ENCODE measurements at regions not wholly inside any gene's neighbourhood (a gene's known extent, or its start where the extent isn't known, plus 50 kb on each side); places are given as distances from the start of the nearest gene placed in this dataset.

DNA sequence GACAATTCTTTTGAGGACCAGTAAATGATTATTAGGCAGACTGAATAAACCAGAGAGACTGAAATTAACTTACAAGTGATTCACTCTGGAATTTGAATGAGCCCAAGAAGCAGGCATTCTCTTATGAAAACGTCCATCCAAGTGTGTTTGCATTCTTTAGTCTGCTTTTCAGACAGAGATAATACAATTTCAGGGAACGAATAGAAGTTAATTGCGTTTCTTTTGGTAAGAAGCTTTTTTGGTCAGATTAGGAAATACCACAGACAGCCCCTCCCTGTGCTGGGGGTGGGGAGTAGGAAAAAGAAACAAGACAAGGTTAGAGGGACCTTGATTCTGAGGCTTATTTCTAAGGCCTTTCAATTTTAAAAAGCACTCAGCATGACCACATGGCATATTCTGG, 874.4 kb downstream of the SUCLG1 start:
- Histone ChIP-seq H3K9me3 (ENCODE audit: control insufficient read depth in 2 of 3, low read length in 3 of 3) (no peaks in the 10 kb centered on the region), H3K27ac (ENCODE audit: low read depth, low read length) (no peak overlapping the region), H3K4me3 (ENCODE audit: low read length) (no peak overlapping the region), H3K36me3 (ENCODE audit: control insufficient read depth in 2 of 3, insufficient read depth in 3 of 3, low read length in 3 of 3) (no peaks in the 10 kb centered on the region), H3K4me1 (ENCODE audit: control insufficient read depth in 2 of 2, insufficient read depth in 2 of 2, low read length in 2 of 2) (no peaks in the 10 kb centered on the region), H3K27me3 (ENCODE audit: control insufficient read depth in 2 of 2, insufficient read depth in 2 of 2, low read length in 2 of 2) (no peaks in the 10 kb centered on the region)
- Mint-ChIP-seq H3K4me1 (no peaks in the 10 kb centered on the region), H3K27me3 (peaks cover 0 to 6% (median 0%) of the 10 kb centered on the region in 5 donors), H3K9me3 (peaks cover 0 to 12% (median 3%) of the 10 kb centered on the region in 11 donors), H3K4me3 (no peak overlapping the region), H3K36me3 (no peaks in the 10 kb centered on the region), H3K27ac (no peak overlapping the region)
- ChIA-PET POLR2A (no interaction called here), CTCF (no interaction called here)
- intact Hi-C loops (cut with micrococcal nuclease), result no loop called here
- ATAC-seq (no peak), DNase-seq (no peak)

DNA sequence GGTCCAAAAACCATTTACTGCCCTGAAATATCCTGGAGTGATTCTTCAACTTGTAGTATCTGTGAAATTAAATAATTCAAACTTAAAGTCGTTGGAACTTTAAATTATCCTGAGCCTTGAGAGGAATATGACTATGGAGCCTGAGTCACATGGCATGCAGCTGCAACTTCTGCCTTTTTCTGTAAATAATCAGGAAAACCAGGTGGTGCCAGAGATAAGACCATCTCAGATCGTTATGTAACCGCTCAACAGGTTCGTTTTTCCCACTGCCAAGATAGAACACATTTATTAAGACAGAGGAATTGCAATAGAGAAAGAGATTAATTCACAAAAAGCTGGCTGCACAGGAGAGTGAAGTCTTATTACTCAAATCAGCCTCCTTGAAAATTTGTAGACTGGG, 876.5 kb downstream of the SUCLG1 start:
- H3K36me3 Mint-ChIP-seq, result no peaks in the 10 kb centered on the region
- H3K27me3 ChIP-seq (ENCODE audit: control insufficient read depth in 2 of 2, insufficient read depth in 2 of 2, low read length in 2 of 2), result no peaks in the 10 kb centered on the region
- H3K27me3 Mint-ChIP-seq, result no peaks in the 10 kb centered on the region
- ChIA-PET POLR2A (no interaction called here), CTCF (no interaction called here)
- ATAC-seq (no peak), DNase-seq (no peak)
- intact Hi-C loops (cut with micrococcal nuclease), result no loop called here
- H3K4me1 Mint-ChIP-seq, result no peaks in the 10 kb centered on the region
- H3K9me3 Mint-ChIP-seq, result peaks cover 0 to 5% (median 0%) of the 10 kb centered on the region in 11 donors
- no peak overlapping the region for H3K27ac Mint-ChIP-seq
- H3K36me3 ChIP-seq (ENCODE audit: control insufficient read depth in 2 of 3, insufficient read depth in 3 of 3, low read length in 3 of 3), result no peaks in the 10 kb centered on the region
- no peak overlapping the region for H3K4me3 ChIP-seq (ENCODE audit: low read length)
- no peak overlapping the region for H3K4me3 Mint-ChIP-seq
- no peaks in the 10 kb centered on the region for H3K4me1 ChIP-seq (ENCODE audit: control insufficient read depth in 2 of 2, insufficient read depth in 2 of 2, low read length in 2 of 2)
- no peak overlapping the region for H3K27ac ChIP-seq (ENCODE audit: low read depth, low read length)
- H3K9me3 ChIP-seq (ENCODE audit: control insufficient read depth in 2 of 3, low read length in 3 of 3), result no peaks in the 10 kb centered on the region

DNA sequence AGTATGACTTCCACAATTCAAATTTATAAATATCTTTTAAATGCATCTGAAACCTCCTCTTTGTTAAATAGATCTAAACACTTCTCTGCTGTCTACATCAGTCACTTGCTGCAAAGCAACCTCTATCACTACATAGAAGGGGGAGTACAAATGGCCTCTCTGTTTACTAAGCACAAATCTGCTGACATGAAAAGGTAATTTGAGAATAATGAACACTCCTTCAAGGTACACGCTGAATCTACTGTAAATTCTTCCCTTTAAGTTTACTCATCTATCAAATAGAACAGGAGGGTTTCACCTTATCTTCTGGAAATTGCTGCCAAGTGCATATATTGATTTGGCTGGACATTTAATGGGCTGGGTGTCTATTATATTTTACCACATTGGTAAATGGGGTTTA, 879.6 kb downstream of the SUCLG1 start:
- no peaks in the 10 kb centered on the region for H3K36me3 ChIP-seq (ENCODE audit: control insufficient read depth in 2 of 3, insufficient read depth in 3 of 3, low read length in 3 of 3)
- H3K27ac ChIP-seq (ENCODE audit: low read depth, low read length), result no peak overlapping the region
- Mint-ChIP-seq H3K9me3 (peaks cover 0 to 5% (median 0%) of the 10 kb centered on the region in 11 donors), H3K4me1 (no peaks in the 10 kb centered on the region), H3K27me3 (no peaks in the 10 kb centered on the region), H3K36me3 (no peaks in the 10 kb centered on the region), H3K4me3 (no peak overlapping the region), H3K27ac (no peak overlapping the region)
- ChIA-PET CTCF (no interaction called here), POLR2A (no interaction called here)
- DNase-seq, result no peak
- intact Hi-C loops (cut with micrococcal nuclease), result no loop called here
- H3K4me1 ChIP-seq (ENCODE audit: control insufficient read depth in 2 of 2, insufficient read depth in 2 of 2, low read length in 2 of 2), result no peaks in the 10 kb centered on the region
- no peaks in the 10 kb centered on the region for H3K9me3 ChIP-seq (ENCODE audit: control insufficient read depth in 2 of 3, low read length in 3 of 3)
- H3K27me3 ChIP-seq (ENCODE audit: control insufficient read depth in 2 of 2, insufficient read depth in 2 of 2, low read length in 2 of 2), result no peaks in the 10 kb centered on the region
- no peak overlapping the region for H3K4me3 ChIP-seq (ENCODE audit: low read length)
- ATAC-seq, result no peak

DNA sequence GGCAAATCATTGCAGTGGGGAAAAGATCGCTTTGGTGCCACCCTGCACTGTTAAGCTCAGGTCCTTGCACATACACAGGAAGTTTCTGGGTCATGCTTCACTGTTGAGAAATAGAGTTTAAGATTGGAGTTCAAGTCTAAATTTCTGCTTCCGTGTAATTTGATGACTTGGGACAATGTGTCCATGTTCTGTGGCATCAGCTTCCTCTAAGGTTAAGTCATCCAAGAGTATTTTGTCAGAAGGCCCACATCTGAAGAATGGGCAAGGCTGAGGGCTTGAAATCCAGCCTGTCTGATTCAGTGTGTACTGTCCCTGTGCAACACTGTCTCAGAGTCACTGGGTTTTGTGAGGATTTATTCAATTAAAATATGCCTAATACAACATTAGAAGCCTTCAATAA, 880.7 kb downstream of the SUCLG1 start:
- Histone ChIP-seq H3K9me3 (ENCODE audit: control insufficient read depth in 2 of 3, low read length in 3 of 3) (no peaks in the 10 kb centered on the region), H3K27ac (ENCODE audit: low read depth, low read length) (no peak overlapping the region), H3K36me3 (ENCODE audit: control insufficient read depth in 2 of 3, insufficient read depth in 3 of 3, low read length in 3 of 3) (no peaks in the 10 kb centered on the region), H3K27me3 (ENCODE audit: control insufficient read depth in 2 of 2, insufficient read depth in 2 of 2, low read length in 2 of 2) (no peaks in the 10 kb centered on the region), H3K4me1 (ENCODE audit: control insufficient read depth in 2 of 2, insufficient read depth in 2 of 2, low read length in 2 of 2) (no peaks in the 10 kb centered on the region), H3K4me3 (ENCODE audit: low read length) (no peak overlapping the region)
- Mint-ChIP-seq H3K36me3 (no peaks in the 10 kb centered on the region), H3K9me3 (peaks cover 0 to 7% (median 0%) of the 10 kb centered on the region in 11 donors), H3K4me3 (no peak overlapping the region), H3K4me1 (no peaks in the 10 kb centered on the region), H3K27ac (no peak overlapping the region), H3K27me3 (no peaks in the 10 kb centered on the region)
- ChIA-PET POLR2A (no interaction called here), CTCF (no interaction called here)
- DNase-seq (no peak), ATAC-seq (no peak)
- intact Hi-C loops (cut with micrococcal nuclease), result no loop called here

DNA sequence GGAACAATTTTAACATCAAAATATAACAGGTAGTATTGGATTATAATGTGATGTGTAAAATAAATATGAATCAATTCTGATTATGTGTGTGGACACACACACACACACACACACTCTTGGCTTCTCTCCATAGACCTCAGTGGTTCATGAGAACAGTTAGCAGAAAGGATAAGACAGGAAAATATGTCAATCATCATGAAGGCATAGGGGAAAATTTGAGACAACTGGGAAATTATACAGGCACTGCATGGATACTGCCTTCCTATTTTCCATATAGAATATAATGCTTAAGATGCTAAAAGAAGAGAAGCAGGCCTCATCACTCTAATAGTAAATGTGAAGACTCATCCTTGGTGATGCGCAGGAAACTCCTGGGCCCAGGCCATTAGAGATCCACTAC, 884.5 kb downstream of the SUCLG1 start:
- no peaks in the 10 kb centered on the region for H3K27me3 Mint-ChIP-seq
- H3K36me3 Mint-ChIP-seq, result no peaks in the 10 kb centered on the region
- no peaks in the 10 kb centered on the region for H3K9me3 ChIP-seq (ENCODE audit: control insufficient read depth in 2 of 3, low read length in 3 of 3)
- peaks cover 0 to 6% (median 2%) of the 10 kb centered on the region in 11 donors for H3K9me3 Mint-ChIP-seq
- H3K4me3 Mint-ChIP-seq, result no peak overlapping the region
- no peak overlapping the region for H3K4me3 ChIP-seq (ENCODE audit: low read length)
- H3K27ac ChIP-seq (ENCODE audit: low read depth, low read length), result no peak overlapping the region
- ChIA-PET POLR2A (no interaction called here), CTCF (no interaction called here)
- H3K4me1 Mint-ChIP-seq, result no peaks in the 10 kb centered on the region
- DNase-seq (no peak), ATAC-seq (no peak)
- no peaks in the 10 kb centered on the region for H3K36me3 ChIP-seq (ENCODE audit: control insufficient read depth in 2 of 3, insufficient read depth in 3 of 3, low read length in 3 of 3)
- H3K27me3 ChIP-seq (ENCODE audit: control insufficient read depth in 2 of 2, insufficient read depth in 2 of 2, low read length in 2 of 2), result no peaks in the 10 kb centered on the region
- no peaks in the 10 kb centered on the region for H3K4me1 ChIP-seq (ENCODE audit: control insufficient read depth in 2 of 2, insufficient read depth in 2 of 2, low read length in 2 of 2)
- intact Hi-C loops (cut with micrococcal nuclease), result no loop called here
- H3K27ac Mint-ChIP-seq, result no peak overlapping the region

DNA sequence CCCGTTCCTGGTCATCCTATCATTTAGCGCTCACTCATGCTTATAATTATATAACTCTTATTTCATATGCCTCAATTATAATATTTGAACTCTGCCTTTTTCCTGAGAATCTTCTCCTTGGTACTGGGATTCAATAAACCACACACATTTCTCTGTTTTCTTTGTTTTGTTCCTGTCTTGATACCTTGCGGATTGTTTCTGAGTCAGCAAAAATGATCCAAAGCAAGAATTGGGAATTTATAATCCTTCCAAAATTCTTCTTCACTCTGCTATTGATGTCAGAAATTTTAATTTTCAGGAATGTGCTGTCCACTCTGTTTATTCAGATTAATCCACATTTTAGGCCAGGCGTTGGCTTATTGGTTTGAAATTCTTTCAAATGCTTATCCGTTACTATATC, 886.0 kb downstream of the SUCLG1 start:
- no peaks in the 10 kb centered on the region for H3K4me1 ChIP-seq (ENCODE audit: control insufficient read depth in 2 of 2, insufficient read depth in 2 of 2, low read length in 2 of 2)
- no peaks in the 10 kb centered on the region for H3K4me1 Mint-ChIP-seq
- no peak overlapping the region for H3K27ac Mint-ChIP-seq
- H3K27me3 Mint-ChIP-seq, result no peaks in the 10 kb centered on the region
- H3K36me3 Mint-ChIP-seq, result no peaks in the 10 kb centered on the region
- ChIA-PET CTCF (no interaction called here), POLR2A (no interaction called here)
- DNase-seq, result no peak
- H3K27ac ChIP-seq (ENCODE audit: low read depth, low read length), result no peak overlapping the region
- no peak overlapping the region for H3K4me3 ChIP-seq (ENCODE audit: low read length)
- no peaks in the 10 kb centered on the region for H3K9me3 ChIP-seq (ENCODE audit: control insufficient read depth in 2 of 3, low read length in 3 of 3)
- H3K36me3 ChIP-seq (ENCODE audit: control insufficient read depth in 2 of 3, insufficient read depth in 3 of 3, low read length in 3 of 3), result no peaks in the 10 kb centered on the region
- peaks cover 0 to 11% (median 2%) of the 10 kb centered on the region in 11 donors for H3K9me3 Mint-ChIP-seq
- H3K27me3 ChIP-seq (ENCODE audit: control insufficient read depth in 2 of 2, insufficient read depth in 2 of 2, low read length in 2 of 2), result no peaks in the 10 kb centered on the region
- intact Hi-C loops (cut with micrococcal nuclease), result no loop called here
- H3K4me3 Mint-ChIP-seq, result no peak overlapping the region
- no peak for ATAC-seq

DNA sequence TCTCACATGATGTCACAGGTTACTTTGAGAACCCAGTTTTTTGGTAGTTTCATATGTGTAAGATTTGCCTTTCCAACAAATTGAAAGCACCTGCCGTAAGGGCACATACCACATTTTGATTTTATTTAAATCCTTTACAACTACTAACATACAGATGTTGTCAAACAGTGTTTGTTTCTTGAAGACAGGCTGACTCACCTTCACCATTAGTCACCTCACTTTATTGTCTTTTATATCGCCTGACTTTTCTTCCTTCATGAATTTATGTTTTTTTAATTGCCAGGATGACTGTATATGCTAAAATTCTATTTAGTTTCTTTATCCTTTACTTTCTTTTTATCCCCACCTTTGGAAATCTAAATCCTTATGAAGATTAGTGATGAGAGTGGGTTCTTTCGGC, 886.7 kb downstream of the SUCLG1 start:
- DNase-seq, result no peak
- no peak overlapping the region for H3K27ac Mint-ChIP-seq
- Histone ChIP-seq H3K27me3 (ENCODE audit: control insufficient read depth in 2 of 2, insufficient read depth in 2 of 2, low read length in 2 of 2) (no peaks in the 10 kb centered on the region), H3K9me3 (ENCODE audit: control insufficient read depth in 2 of 3, low read length in 3 of 3) (no peaks in the 10 kb centered on the region), H3K27ac (ENCODE audit: low read depth, low read length) (no peak overlapping the region), H3K4me1 (ENCODE audit: control insufficient read depth in 2 of 2, insufficient read depth in 2 of 2, low read length in 2 of 2) (no peaks in the 10 kb centered on the region), H3K4me3 (ENCODE audit: low read length) (no peak overlapping the region), H3K36me3 (ENCODE audit: control insufficient read depth in 2 of 3, insufficient read depth in 3 of 3, low read length in 3 of 3) (no peaks in the 10 kb centered on the region)
- CTCF ChIA-PET, result no interaction called here
- intact Hi-C loops (cut with micrococcal nuclease), result no loop called here
- peaks cover 0 to 11% (median 1%) of the 10 kb centered on the region in 11 donors for H3K9me3 Mint-ChIP-seq
- no peak for ATAC-seq
- no peak overlapping the region for H3K4me3 Mint-ChIP-seq
- H3K27me3 Mint-ChIP-seq, result no peaks in the 10 kb centered on the region
- H3K36me3 Mint-ChIP-seq, result no peaks in the 10 kb centered on the region
- POLR2A ChIA-PET, result no interaction called here
- no peaks in the 10 kb centered on the region for H3K4me1 Mint-ChIP-seq
